GM12891 (cell line): ENCODE measurements at regions not wholly inside any gene's neighbourhood (a gene's known extent, or its start where the extent isn't known, plus 50 kb on each side); places are given as distances from the start of the nearest gene placed in this dataset.

Source experiments
- DNase-seq: peaks from one replicate; pipeline ENCODE4 v3.0.0; 2011; ENCODE audit warnings: low spot score; ENCODE audit not compliant: insufficient read length
- FAIRE-seq: peaks from 2 replicates; lab custom pipeline; 2011; peaks lifted over from hg19 to GRCh38; lab: Jason Lieb, UNC
- PAX5 ChIP-seq: IDR thresholded peaks from 2 replicates; pipeline ENCODE4 v1.6.1; 2011; ENCODE audit warnings: low read length, moderate library complexity, mild to moderate bottlenecking; ENCODE audit not compliant: insufficient read depth, severe bottlenecking
- POLR2A ChIP-seq: IDR thresholded peaks from 2 replicates; pipeline ENCODE4 v1.6.1; 2011; ENCODE audit warnings: low read depth, low read length, control low read depth
- POLR2AphosphoS5 ChIP-seq: IDR thresholded peaks from 2 replicates; pipeline ENCODE4 v1.6.1; 2011; ENCODE audit warnings: low read depth, low read length, control low read depth
- POU2F2 ChIP-seq: IDR thresholded peaks from 2 replicates; pipeline ENCODE4 v1.6.1; 2011; ENCODE audit warnings: low read depth, mild to moderate bottlenecking, control low read depth, low read length, moderate library complexity
- SPI1 ChIP-seq: IDR thresholded peaks from 2 replicates; pipeline ENCODE4 v1.6.1; 2011; ENCODE audit warnings: low read depth, low read length, control low read depth
- TAF1 ChIP-seq: IDR thresholded peaks from 2 replicates; pipeline ENCODE4 v1.6.1; 2011; ENCODE audit warnings: low read depth, low read length, control low read depth

DNA sequence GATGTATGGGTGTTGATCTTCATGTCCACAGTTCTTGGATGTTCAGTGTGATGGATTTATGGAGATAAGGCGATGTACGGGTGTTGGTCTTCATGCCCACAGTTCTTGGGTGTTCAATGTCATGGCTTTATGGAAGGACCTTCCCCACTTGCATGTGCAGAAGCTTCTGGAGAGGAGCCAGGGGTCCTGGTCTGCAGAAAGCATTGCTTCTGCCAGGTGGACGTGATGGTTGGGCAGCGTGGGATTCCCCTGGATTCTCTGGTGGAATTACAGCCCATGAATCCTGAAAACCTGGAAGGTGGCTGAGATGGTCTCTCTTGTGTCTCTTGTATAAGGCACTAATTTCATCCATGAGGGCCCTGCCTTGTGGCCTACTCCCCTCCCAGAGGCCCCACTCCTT lies 183.7 kb upstream of the TCERG1L start:
- DNase-seq: no peak
- TF ChIP-seq TAF1: no peak
- TF ChIP-seq SPI1: no peak
- no peak for TF ChIP-seq POLR2A
- TF ChIP-seq PAX5: no peak
- FAIRE-seq: no peak

GRCh38 chr10:131495892-131496291 lies 184.4 kb upstream of the TCERG1L start:
- no peak for FAIRE-seq
- no peak for TF ChIP-seq POU2F2
- TF ChIP-seq TAF1: no peak
- TF ChIP-seq POLR2AphosphoS5: no peak
- no peak for TF ChIP-seq PAX5
- TF ChIP-seq POLR2A: no peak
- no peak for TF ChIP-seq SPI1
- no peak for DNase-seq

GRCh38 chr10:131496351-131497052 lies 185.0 kb upstream of the TCERG1L start:
- DNase-seq (no peak), FAIRE-seq (no peak)
- no peak for TF ChIP-seq POLR2A
- TF ChIP-seq SPI1: no peak
- TF ChIP-seq POLR2AphosphoS5: no peak
- no peak for TF ChIP-seq PAX5
- TF ChIP-seq TAF1: no peak
- no peak for TF ChIP-seq POU2F2

GRCh38 chr10:131499566-131499965 lies 188.0 kb upstream of the TCERG1L start:
- no peak for TF ChIP-seq POU2F2
- no peak for TF ChIP-seq POLR2A
- no peak for TF ChIP-seq PAX5
- no peak for TF ChIP-seq POLR2AphosphoS5
- no peak for TF ChIP-seq TAF1
- no peak for FAIRE-seq
- DNase-seq: no peak

- no peak for TF ChIP-seq POLR2A
- DNase-seq (no peak), FAIRE-seq (no peak)
These were observed 188.7 kb upstream of the TCERG1L start for GRCh38 chr10:131500181-131500580.

- DNase-seq (no peak), FAIRE-seq (no peak)
- no peak for TF ChIP-seq SPI1
- no peak for TF ChIP-seq PAX5
- TF ChIP-seq POLR2AphosphoS5: no peak
- TF ChIP-seq TAF1: no peak
- no peak for TF ChIP-seq POLR2A
- TF ChIP-seq POU2F2: no peak
These were observed 189.4 kb upstream of the TCERG1L start for GRCh38 chr10:131500892-131501291.

- FAIRE-seq (no peak), DNase-seq (no peak)
- no peak for TF ChIP-seq POLR2A
- no peak for TF ChIP-seq POU2F2
- TF ChIP-seq TAF1: no peak
- no peak for TF ChIP-seq PAX5
- no peak for TF ChIP-seq POLR2AphosphoS5
- no peak for TF ChIP-seq SPI1
These were observed 192.5 kb upstream of the TCERG1L start for GRCh38 chr10:131503992-131504391.

DNA sequence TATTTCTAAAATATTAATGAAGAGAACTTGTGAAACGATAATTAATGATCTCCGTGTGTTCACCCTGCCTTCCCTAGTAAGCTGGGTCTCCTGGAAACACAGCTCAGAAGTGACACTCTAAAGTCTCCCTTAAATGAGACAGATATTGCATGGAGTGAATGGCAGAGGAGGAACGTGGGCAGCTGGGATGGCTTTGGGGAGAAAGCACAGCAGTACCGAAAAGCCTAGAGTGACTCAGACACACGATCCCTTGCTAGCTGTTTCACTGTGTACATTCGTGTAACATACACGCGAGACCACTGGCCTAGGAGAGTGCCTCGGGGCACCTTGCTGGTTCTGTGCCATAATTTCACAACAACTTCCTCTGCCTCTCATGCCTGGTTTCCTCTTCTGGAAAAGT lies 199.9 kb upstream of the TCERG1L start:
- DNase-seq (no peak), FAIRE-seq (no peak)
- TF ChIP-seq SPI1 (no peak), POLR2A (no peak), PAX5 (no peak), POU2F2 (no peak), POLR2AphosphoS5 (no peak), TAF1 (no peak)

DNA sequence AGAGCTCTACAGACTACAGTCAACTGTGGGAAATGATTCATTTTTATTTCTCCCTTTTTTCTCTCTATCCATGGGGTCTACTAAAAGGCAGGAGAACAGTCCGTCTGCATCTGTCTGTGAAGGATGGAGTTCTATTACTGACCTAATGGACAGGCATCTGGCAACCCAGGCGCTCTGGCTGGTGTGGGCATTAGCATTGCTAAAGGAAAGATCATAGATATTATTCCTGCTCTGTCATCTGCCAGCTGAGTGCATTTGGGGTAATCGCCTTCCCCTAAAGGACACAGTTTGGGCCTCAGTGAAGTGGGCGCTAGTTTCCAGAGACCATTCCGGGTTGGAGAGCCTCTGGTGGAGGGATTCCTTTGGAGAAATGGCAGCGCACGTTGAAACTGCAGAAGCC lies 201.3 kb upstream of the TCERG1L start:
- TF ChIP-seq SPI1 (no peak), PAX5 (no peak), POLR2AphosphoS5 (no peak), POU2F2 (no peak), POLR2A (no peak), TAF1 (no peak)
- FAIRE-seq (no peak), DNase-seq (no peak)

DNA sequence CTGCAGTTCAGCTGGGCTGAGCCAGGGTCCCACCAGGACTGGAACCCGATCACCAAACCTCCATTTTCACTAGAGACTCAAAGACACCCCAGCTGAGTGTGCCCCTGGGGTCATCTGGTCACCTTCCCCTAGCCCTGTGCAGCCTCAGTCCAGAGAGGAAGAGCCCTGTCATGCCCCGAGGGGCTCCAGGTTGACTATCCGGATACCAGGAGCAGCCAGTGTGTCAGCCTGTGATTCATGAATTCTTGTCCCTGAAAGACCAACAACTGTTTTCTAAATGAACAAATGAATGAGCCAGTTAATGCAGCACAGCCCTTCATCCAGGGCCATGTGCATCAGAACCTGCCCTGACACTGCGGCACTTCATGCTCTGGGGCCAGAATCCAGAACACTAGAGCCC lies 201.9 kb upstream of the TCERG1L start:
- FAIRE-seq (no peak), DNase-seq (no peak)
- no peak for TF ChIP-seq POU2F2
- TF ChIP-seq PAX5: no peak

DNA sequence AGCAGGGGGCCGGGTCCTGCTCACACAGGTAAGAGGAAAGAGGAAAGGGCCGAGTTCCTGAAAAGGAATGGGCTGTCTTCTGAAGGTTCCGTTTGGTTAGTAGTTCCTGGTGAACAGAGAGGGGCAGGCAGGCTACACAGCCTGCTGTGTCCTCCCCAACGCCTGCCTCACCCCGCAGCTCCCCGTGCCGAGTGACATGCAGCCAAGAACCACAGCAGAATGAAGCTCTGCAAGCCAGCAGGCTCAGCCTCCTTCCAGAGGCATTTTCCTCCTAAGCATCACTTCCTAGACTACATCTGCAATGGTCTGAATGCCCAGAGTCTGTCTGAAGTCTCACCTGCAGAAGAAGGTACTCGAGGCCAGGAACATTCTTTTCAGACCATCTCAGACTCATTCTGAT lies 202.4 kb upstream of the TCERG1L start:
- FAIRE-seq: no peak
- TF ChIP-seq SPI1 (no peak), PAX5 (no peak), POLR2AphosphoS5 (no peak)
- DNase-seq: no peak
